HG03039 (cell line): ENCODE measurements at regions not wholly inside any gene's neighbourhood (a gene's known extent, or its start where the extent isn't known, plus 50 kb on each side); places are given as distances from the start of the nearest gene placed in this dataset.
"Not testable (repeated sequence)": the region's sequence is repeated elsewhere in the genome, so short reads cannot be mapped to it uniquely, and the experiment has no call there.

Experiments
- ATAC-seq: cut with Tn5 transposase; IDR thresholded peaks from one replicate; pipeline ENCODE4 v1.9.1; 2021; ENCODE audit warnings: mild to moderate bottlenecking, moderate library complexity; ENCODE audit not compliant: unreplicated experiment

- no peak for ATAC-seq
These were observed 1311.7 kb downstream of the ARAP2 start for GRCh38 chr4:34932591-34932990.

- no peak for ATAC-seq
These were observed 1308.6 kb downstream of the ARAP2 start for GRCh38 chr4:34935739-34936138.

- no peak for ATAC-seq
These were observed 1305.2 kb downstream of the ARAP2 start for GRCh38 chr4:34939073-34939472.

- ATAC-seq, result no peak
These were observed 1300.5 kb downstream of the ARAP2 start for GRCh38 chr4:34943741-34944386.

GRCh38 chr4:34950926-34951325 is 1293.4 kb downstream of the ARAP2 start:
- ATAC-seq, result no peak

GRCh38 chr4:34953145-34953799 is 1291.0 kb downstream of the ARAP2 start:
- ATAC-seq, result no peak

- no peak for ATAC-seq
These were observed 1279.7 kb downstream of the ARAP2 start for GRCh38 chr4:34964613-34965012.

- no peak for ATAC-seq
These were observed 1272.1 kb downstream of the ARAP2 start for GRCh38 chr4:34972189-34972588.

GRCh38 chr4:34973650-34974312 is 1270.5 kb downstream of the ARAP2 start:
- no peak for ATAC-seq

- ATAC-seq, result no peak
These were observed 1270.0 kb downstream of the ARAP2 start for GRCh38 chr4:34974313-34974680.

- ATAC-seq, result not testable (repeated sequence)
These were observed 1223.1 kb downstream of the ARAP2 start for GRCh38 chr4:35021222-35021621.

GRCh38 chr4:35025152-35025834 is 1219.0 kb downstream of the ARAP2 start:
- ATAC-seq, result no peak

GRCh38 chr4:35038079-35038805 is 1206.1 kb downstream of the ARAP2 start:
- no peak for ATAC-seq

- ATAC-seq, result no peak
These were observed 1205.5 kb downstream of the ARAP2 start for GRCh38 chr4:35038845-35039244.

- no peak for ATAC-seq
These were observed 1191.8 kb downstream of the ARAP2 start for GRCh38 chr4:35052546-35052945.

GRCh38 chr4:35063031-35063570 is 1181.2 kb downstream of the ARAP2 start:
- no peak for ATAC-seq

- no peak for ATAC-seq
These were observed 1177.9 kb downstream of the ARAP2 start for GRCh38 chr4:35066406-35066805.

GRCh38 chr4:35080799-35081198 is 1163.5 kb downstream of the ARAP2 start:
- ATAC-seq, result no peak

GRCh38 chr4:35087218-35087617 is 1157.1 kb downstream of the ARAP2 start:
- no peak for ATAC-seq

GRCh38 chr4:35100932-35101331 is 1143.4 kb downstream of the ARAP2 start:
- no peak for ATAC-seq

- ATAC-seq, result no peak
These were observed 1142.2 kb downstream of the ARAP2 start for GRCh38 chr4:35102066-35102465.
